ENCODE measurements at regions not wholly inside any gene's neighbourhood (a gene's known extent, or its start where the extent isn't known, plus 50 kb on each side); places are given as distances from the start of the nearest gene placed in this dataset.

- Histone ChIP-seq H3K79me2 (no peaks in the 10 kb centered on the region), H4K20me1 (ENCODE audit: insufficient read depth, poor library complexity, severe bottlenecking) (no peaks in the 10 kb centered on the region), H3K36me3 (replicated peaks; ENCODE audit: insufficient read depth, low read depth) (no peaks in the 10 kb centered on the region), H3K4me1 (ENCODE audit: insufficient read depth) (no peaks in the 10 kb centered on the region), H3K9me2 (replicated peaks; ENCODE audit: insufficient read depth) (no peaks in the 10 kb centered on the region), H3K9me3 (ENCODE audit: low read depth) (no peaks in the 10 kb centered on the region), H3K4me3 (no peak overlapping the region), H3K27me3 (no peaks in the 10 kb centered on the region), H3K27ac (no peak overlapping the region), H2AFZ (no peak overlapping the region), H3K4me2 (no peak overlapping the region)
- 50% methylated on average over 4 of the region's 4 CpGs for WGBS (ENCODE audit: low lambda C conversion rate, missing lambda C conversion rate)
- no peak for DNase-seq (ENCODE audit: low spot score)
- TF ChIP-seq EZH2phosphoT487 (IDR thresholded peaks at IDR 0.05; ENCODE audit: low read depth, severe bottlenecking, unreplicated experiment): no peak
- no peak for TF ChIP-seq EZH2 (IDR thresholded peaks at IDR 0.05; ENCODE audit: borderline replicate concordance)
Observed at GRCh38 chr20:30606990-30607389, 650.5 kb upstream of the DEFB115 start.

- no peak for TF ChIP-seq EZH2 (IDR thresholded peaks at IDR 0.05; ENCODE audit: borderline replicate concordance)
- no peak for TF ChIP-seq EZH2phosphoT487 (IDR thresholded peaks at IDR 0.05; ENCODE audit: low read depth, severe bottlenecking, unreplicated experiment)
- no peak for TF ChIP-seq CTCF (IDR thresholded peaks at IDR 0.05; ENCODE audit: poor library complexity)
- Histone ChIP-seq H2AFZ (no peak overlapping the region), H3K4me3 (no peak overlapping the region), H3K4me1 (ENCODE audit: insufficient read depth) (no peaks in the 10 kb centered on the region), H3K36me3 (replicated peaks; ENCODE audit: insufficient read depth, low read depth) (no peaks in the 10 kb centered on the region), H3K27me3 (no peaks in the 10 kb centered on the region), H3K9me3 (ENCODE audit: low read depth) (no peaks in the 10 kb centered on the region), H4K20me1 (ENCODE audit: insufficient read depth, poor library complexity, severe bottlenecking) (no peaks in the 10 kb centered on the region), H3K27ac (no peak overlapping the region), H3K9me2 (replicated peaks; ENCODE audit: insufficient read depth) (no peaks in the 10 kb centered on the region), H3K79me2 (no peaks in the 10 kb centered on the region), H3K4me2 (no peak overlapping the region)
- 73% methylated on average over 9 of the region's 9 CpGs for WGBS (ENCODE audit: low lambda C conversion rate, missing lambda C conversion rate)
- DNase-seq (ENCODE audit: low spot score): no peak
Observed at GRCh38 chr20:30610029-30610693, 647.3 kb upstream of the DEFB115 start.

GRCh38 chr20:30610751-30611150 lies 646.7 kb upstream of the DEFB115 start:
- Histone ChIP-seq H3K4me3 (no peak overlapping the region), H3K27ac (no peak overlapping the region), H2AFZ (no peak overlapping the region), H3K4me2 (no peak overlapping the region), H3K27me3 (no peaks in the 10 kb centered on the region), H3K9me3 (ENCODE audit: low read depth) (no peaks in the 10 kb centered on the region), H4K20me1 (ENCODE audit: insufficient read depth, poor library complexity, severe bottlenecking) (no peaks in the 10 kb centered on the region), H3K4me1 (ENCODE audit: insufficient read depth) (no peaks in the 10 kb centered on the region), H3K79me2 (no peaks in the 10 kb centered on the region), H3K9me2 (replicated peaks; ENCODE audit: insufficient read depth) (no peaks in the 10 kb centered on the region), H3K36me3 (replicated peaks; ENCODE audit: insufficient read depth, low read depth) (no peaks in the 10 kb centered on the region)
- DNase-seq (ENCODE audit: low spot score): no peak
- TF ChIP-seq EZH2 (IDR thresholded peaks at IDR 0.05; ENCODE audit: borderline replicate concordance) (no peak), EZH2phosphoT487 (IDR thresholded peaks at IDR 0.05; ENCODE audit: low read depth, severe bottlenecking, unreplicated experiment) (no peak), CTCF (IDR thresholded peaks at IDR 0.05; ENCODE audit: poor library complexity) (no peak)
- 57% methylated on average over 4 of the region's 4 CpGs for WGBS (ENCODE audit: low lambda C conversion rate, missing lambda C conversion rate)

- 71% methylated on average over 15 of the region's 15 CpGs for WGBS (ENCODE audit: low lambda C conversion rate, missing lambda C conversion rate)
Observed at GRCh38 chr20:30611239-30611984, 646.1 kb upstream of the DEFB115 start.

More at GRCh38 chr20:30611239-30611984, 646.1 kb upstream of the DEFB115 start:
- Histone ChIP-seq H3K36me3 (replicated peaks; ENCODE audit: insufficient read depth, low read depth) (no peaks in the 10 kb centered on the region), H3K9me2 (replicated peaks; ENCODE audit: insufficient read depth) (no peaks in the 10 kb centered on the region), H2AFZ (no peak overlapping the region), H3K27ac (no peak overlapping the region), H3K9me3 (ENCODE audit: low read depth) (no peaks in the 10 kb centered on the region), H4K20me1 (ENCODE audit: insufficient read depth, poor library complexity, severe bottlenecking) (no peaks in the 10 kb centered on the region), H3K4me2 (no peak overlapping the region), H3K27me3 (no peaks in the 10 kb centered on the region), H3K4me3 (no peak overlapping the region), H3K79me2 (no peaks in the 10 kb centered on the region), H3K4me1 (ENCODE audit: insufficient read depth) (no peaks in the 10 kb centered on the region)
- no peak for DNase-seq (ENCODE audit: low spot score)
- TF ChIP-seq EZH2 (IDR thresholded peaks at IDR 0.05; ENCODE audit: borderline replicate concordance): no peak
- no peak for TF ChIP-seq CTCF (IDR thresholded peaks at IDR 0.05; ENCODE audit: poor library complexity)
- TF ChIP-seq EZH2phosphoT487 (IDR thresholded peaks at IDR 0.05; ENCODE audit: low read depth, severe bottlenecking, unreplicated experiment): no peak
